KMS-11 (cell line): ENCODE measurements at regions not wholly inside any gene's neighbourhood (a gene's known extent, or its start where the extent isn't known, plus 50 kb on each side); places are given as distances from the start of the nearest gene placed in this dataset.

Experiments
- H2AFZ ChIP-seq: fragments of 200-600 bp; sonication (generic); 2 replicates; pipeline ENCODE4 v1.6.1; 2016; ENCODE audit warnings: antibody characterized with exemption, mixed run types, low read depth
- H3K27ac ChIP-seq: fragments of 200-600 bp; sonication (generic); 2 replicates; pipeline ENCODE4 v1.6.1; 2016; ENCODE audit warnings: mild to moderate bottlenecking, mixed run types
- H3K27me3 ChIP-seq: fragments of 200-600 bp; sonication (generic); 2 replicates; pipeline ENCODE4 v1.6.1; 2017; ENCODE audit warnings: mild to moderate bottlenecking, low read depth, mixed run types, moderate library complexity; ENCODE audit not compliant: insufficient read depth
- H3K36me3 ChIP-seq: fragments of 200-600 bp; sonication (generic); 2 replicates; pipeline ENCODE4 v1.6.1; 2017; ENCODE audit warnings: mild to moderate bottlenecking, mixed run types; ENCODE audit not compliant: insufficient read depth
- H3K4me1 ChIP-seq: fragments of 200-600 bp; sonication (generic); 2 replicates; pipeline ENCODE4 v1.6.1; 2016; ENCODE audit warnings: mild to moderate bottlenecking, low read depth, mixed run types; ENCODE audit not compliant: poor library complexity, severe bottlenecking
- H3K4me2 ChIP-seq: fragments of 200-600 bp; sonication (generic); 2 replicates; pipeline ENCODE4 v1.7.0; 2016; ENCODE audit warnings: mild to moderate bottlenecking, mixed run types
- H3K4me3 ChIP-seq: fragments of 200-600 bp; sonication (generic); IDR thresholded peaks from 2 replicates; pipeline ENCODE4 v1.6.1; 2017; ENCODE audit warnings: low read depth, low read length, mixed read lengths; ENCODE audit not compliant: insufficient read depth
- H3K79me2 ChIP-seq: fragments of 200-600 bp; sonication (generic); 2 replicates; pipeline ENCODE4 v1.6.1; 2016; ENCODE audit warnings: low read depth, mixed run types; ENCODE audit not compliant: insufficient read depth
- H3K9ac ChIP-seq: fragments of 200-600 bp; sonication (generic); 2 replicates; pipeline ENCODE4 v1.6.1; 2016; ENCODE audit warnings: mild to moderate bottlenecking, mixed run types
- H4K20me1 ChIP-seq: fragments of 200-600 bp; sonication (generic); 2 replicates; pipeline ENCODE4 v1.6.1; 2016; ENCODE audit warnings: mild to moderate bottlenecking, mixed run types; ENCODE audit not compliant: insufficient read depth
- CTCF ChIP-seq: fragments of 200-600 bp; sonication (generic); conservative IDR thresholded peaks from 2 replicates; pipeline ENCODE4 v1.6.1; 2017; ENCODE audit warnings: low read depth, mild to moderate bottlenecking, antibody characterized with exemption, low read length, moderate library complexity, mixed read lengths

- H3K36me3 ChIP-seq = no peaks in the 10 kb centered on the region
- no peak overlapping the region for H3K4me2 ChIP-seq
- TF ChIP-seq CTCF = no peak
- H3K27me3 ChIP-seq = no peaks in the 10 kb centered on the region
- H4K20me1 ChIP-seq = no peaks in the 10 kb centered on the region
- H3K4me3 ChIP-seq = no peak overlapping the region
- H3K27ac ChIP-seq = no peak overlapping the region
- no peaks in the 10 kb centered on the region for H3K79me2 ChIP-seq
- no peak overlapping the region for H2AFZ ChIP-seq
- peaks cover 59% of the 10 kb centered on the region for H3K4me1 ChIP-seq
- no peak overlapping the region for H3K9ac ChIP-seq
These were observed 55.3 kb upstream of the CLINT1 start for GRCh38 chr5:157914151-157914788.

GRCh38 chr5:157913575-157913974 lies 54.6 kb upstream of the CLINT1 start:
- Histone ChIP-seq H4K20me1 (no peaks in the 10 kb centered on the region), H2AFZ (no peak overlapping the region), H3K4me3 (no peak overlapping the region), H3K79me2 (no peaks in the 10 kb centered on the region), H3K4me2 (peak overlapping the region; percentile 58), H3K27ac (peak overlapping the region; percentile 28; the same call in 1 of the 2 replicates), H3K27me3 (no peaks in the 10 kb centered on the region), H3K9ac (no peak overlapping the region), H3K4me1 (peaks cover 53% of the 10 kb centered on the region), H3K36me3 (no peaks in the 10 kb centered on the region)
- no peak for TF ChIP-seq CTCF

- TF ChIP-seq CTCF = no peak
- no peaks in the 10 kb centered on the region for H3K36me3 ChIP-seq
- no peaks in the 10 kb centered on the region for H4K20me1 ChIP-seq
- H3K4me3 ChIP-seq = no peak overlapping the region
- peak overlapping the region; percentile 58 for H3K4me2 ChIP-seq
- H2AFZ ChIP-seq = peak overlapping the region; percentile 25; the same call in 1 of the 2 replicates
- no peaks in the 10 kb centered on the region for H3K27me3 ChIP-seq
- no peak overlapping the region for H3K9ac ChIP-seq
- peak overlapping the region; percentile 28; the same call in 1 of the 2 replicates for H3K27ac ChIP-seq
- peaks cover 45% of the 10 kb centered on the region for H3K4me1 ChIP-seq
- H3K79me2 ChIP-seq = no peaks in the 10 kb centered on the region
These were observed 53.8 kb upstream of the CLINT1 start for GRCh38 chr5:157912621-157913325.

- H3K9ac ChIP-seq = no peak overlapping the region
- H3K4me3 ChIP-seq = no peak overlapping the region
- no peak overlapping the region for H3K27ac ChIP-seq
- H2AFZ ChIP-seq = no peak overlapping the region
- H3K4me1 ChIP-seq = peaks cover 38% of the 10 kb centered on the region
- H3K4me2 ChIP-seq = no peak overlapping the region
- no peaks in the 10 kb centered on the region for H4K20me1 ChIP-seq
- no peaks in the 10 kb centered on the region for H3K36me3 ChIP-seq
- no peaks in the 10 kb centered on the region for H3K27me3 ChIP-seq
- no peak for TF ChIP-seq CTCF
- H3K79me2 ChIP-seq = no peaks in the 10 kb centered on the region
These were observed 52.6 kb upstream of the CLINT1 start for GRCh38 chr5:157911568-157911967.
